ENCODE measurements at regions not wholly inside any gene's neighbourhood (a gene's known extent, or its start where the extent isn't known, plus 50 kb on each side); places are given as distances from the start of the nearest gene placed in this dataset.

DNA sequence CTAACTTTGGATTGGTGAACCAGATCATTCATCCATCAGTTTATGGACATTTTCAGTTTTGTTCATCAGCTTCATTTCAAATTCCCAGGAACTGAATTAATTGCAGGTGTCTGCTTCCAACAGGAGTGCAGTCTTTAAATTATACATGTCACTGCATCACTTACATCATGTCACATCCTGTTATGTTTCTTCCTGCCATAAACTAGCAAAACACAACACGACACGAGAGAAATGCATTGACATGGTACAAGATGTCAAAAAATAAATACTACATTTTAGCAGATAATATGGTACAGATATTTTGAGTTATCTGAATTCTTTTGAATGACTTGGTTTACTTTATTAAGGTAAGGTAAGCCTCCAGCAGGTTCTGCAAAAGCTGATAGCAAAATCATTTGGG is 415.5 kb downstream of the NR2F1-AS1 start:
- no peaks in the 10 kb centered on the region for H3K36me3 ChIP-seq (ENCODE audit: insufficient read depth, low read length)
- H3K9me3 ChIP-seq (ENCODE audit: low read length): no peaks in the 10 kb centered on the region
- H4K20me1 ChIP-seq (ENCODE audit: insufficient read depth, low read length): no peaks in the 10 kb centered on the region
- H3K9me2 ChIP-seq (ENCODE audit: insufficient read depth, low read length): no peaks in the 10 kb centered on the region
- no peak overlapping the region for H3K27ac ChIP-seq (ENCODE audit: low read depth, low read length, poor library complexity, severe bottlenecking)
- no peak for TF ChIP-seq EZH2phosphoT487 (IDR thresholded peaks at IDR 0.05; ENCODE audit: borderline replicate concordance, low read depth, low read length)
- TF ChIP-seq, protein P1, sequence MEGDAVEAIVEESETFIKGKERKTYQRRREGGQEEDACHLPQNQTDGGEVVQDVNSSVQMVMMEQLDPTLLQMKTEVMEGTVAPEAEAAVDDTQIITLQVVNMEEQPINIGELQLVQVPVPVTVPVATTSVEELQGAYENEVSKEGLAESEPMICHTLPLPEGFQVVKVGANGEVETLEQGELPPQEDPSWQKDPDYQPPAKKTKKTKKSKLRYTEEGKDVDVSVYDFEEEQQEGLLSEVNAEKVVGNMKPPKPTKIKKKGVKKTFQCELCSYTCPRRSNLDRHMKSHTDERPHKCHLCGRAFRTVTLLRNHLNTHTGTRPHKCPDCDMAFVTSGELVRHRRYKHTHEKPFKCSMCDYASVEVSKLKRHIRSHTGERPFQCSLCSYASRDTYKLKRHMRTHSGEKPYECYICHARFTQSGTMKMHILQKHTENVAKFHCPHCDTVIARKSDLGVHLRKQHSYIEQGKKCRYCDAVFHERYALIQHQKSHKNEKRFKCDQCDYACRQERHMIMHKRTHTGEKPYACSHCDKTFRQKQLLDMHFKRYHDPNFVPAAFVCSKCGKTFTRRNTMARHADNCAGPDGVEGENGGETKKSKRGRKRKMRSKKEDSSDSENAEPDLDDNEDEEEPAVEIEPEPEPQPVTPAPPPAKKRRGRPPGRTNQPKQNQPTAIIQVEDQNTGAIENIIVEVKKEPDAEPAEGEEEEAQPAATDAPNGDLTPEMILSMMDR (conservative IDR thresholded peaks at IDR 0.05; ENCODE audit: low read length): no peak
- no peak overlapping the region for H3K4me2 ChIP-seq (ENCODE audit: low read length)
- no peak overlapping the region for H3K4me3 ChIP-seq (ENCODE audit: low read depth, low read length, poor library complexity, severe bottlenecking)
- POLR2A ChIA-PET: no interaction called here
- H2AFZ ChIP-seq (ENCODE audit: low read length): no peak overlapping the region
- no peak for DNase-seq (ENCODE audit: low spot score)
- CTCF ChIA-PET (ENCODE audit: unreplicated experiment): no interaction called here
- H3K79me2 ChIP-seq (ENCODE audit: insufficient read depth, low read depth, low read length): no peaks in the 10 kb centered on the region
- no peaks in the 10 kb centered on the region for H3K4me1 ChIP-seq (ENCODE audit: insufficient read depth, low read length, poor library complexity, severe bottlenecking)
- intact Hi-C loops (cut with micrococcal nuclease; ENCODE audit: unreplicated experiment): no loop called here
- no TSS peak for BruUV-seq (replicated peaks)

DNA sequence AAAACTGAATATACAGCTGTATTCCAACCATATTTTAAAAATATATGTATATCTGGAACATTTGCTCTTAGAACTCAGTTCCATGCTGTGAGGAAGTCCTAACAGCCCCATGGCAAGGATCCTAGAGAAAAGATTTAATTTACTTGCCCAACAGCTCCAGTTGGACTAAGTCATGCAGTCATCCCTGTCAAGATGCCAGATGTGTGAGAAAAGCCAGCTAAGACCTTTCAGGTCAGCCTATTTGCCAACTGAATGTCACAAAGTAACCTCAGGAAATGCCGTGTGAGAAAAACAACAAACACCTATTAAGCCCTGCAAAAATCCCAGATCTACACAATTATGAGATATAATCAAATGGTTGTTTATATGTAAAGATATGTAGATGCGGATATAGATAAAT is 416.3 kb downstream of the NR2F1-AS1 start:
- ChIA-PET POLR2A (interaction anchor here (0.6 to 1.4 kb wide), 2 partner anchors 10 to 399 kb away, joined by 3 read pairs; no protein-coding TSS in a partner anchor), CTCF (ENCODE audit: unreplicated experiment) (no interaction called here)
- H4K20me1 ChIP-seq (ENCODE audit: insufficient read depth, low read length): no peaks in the 10 kb centered on the region
- no peaks in the 10 kb centered on the region for H3K9me3 ChIP-seq (ENCODE audit: low read length)
- no peaks in the 10 kb centered on the region for H3K9me2 ChIP-seq (ENCODE audit: insufficient read depth, low read length)
- TF ChIP-seq EZH2phosphoT487 (IDR thresholded peaks at IDR 0.05; ENCODE audit: borderline replicate concordance, low read depth, low read length): no peak
- TF ChIP-seq, protein P1 (conservative IDR thresholded peaks at IDR 0.05; ENCODE audit: low read length): no peak
- H3K4me2 ChIP-seq (ENCODE audit: low read length): no peak overlapping the region
- intact Hi-C loops (cut with micrococcal nuclease; ENCODE audit: unreplicated experiment): no loop called here
- no peak for DNase-seq (ENCODE audit: low spot score)
- no peaks in the 10 kb centered on the region for H3K36me3 ChIP-seq (ENCODE audit: insufficient read depth, low read length)
- BruUV-seq (replicated peaks): no TSS peak
- H3K27ac ChIP-seq (ENCODE audit: low read depth, low read length, poor library complexity, severe bottlenecking): no peak overlapping the region
- H3K79me2 ChIP-seq (ENCODE audit: insufficient read depth, low read depth, low read length): no peaks in the 10 kb centered on the region
- no peak overlapping the region for H2AFZ ChIP-seq (ENCODE audit: low read length)
- no peak overlapping the region for H3K4me3 ChIP-seq (ENCODE audit: low read depth, low read length, poor library complexity, severe bottlenecking)
- H3K4me1 ChIP-seq (ENCODE audit: insufficient read depth, low read length, poor library complexity, severe bottlenecking): no peaks in the 10 kb centered on the region

DNA sequence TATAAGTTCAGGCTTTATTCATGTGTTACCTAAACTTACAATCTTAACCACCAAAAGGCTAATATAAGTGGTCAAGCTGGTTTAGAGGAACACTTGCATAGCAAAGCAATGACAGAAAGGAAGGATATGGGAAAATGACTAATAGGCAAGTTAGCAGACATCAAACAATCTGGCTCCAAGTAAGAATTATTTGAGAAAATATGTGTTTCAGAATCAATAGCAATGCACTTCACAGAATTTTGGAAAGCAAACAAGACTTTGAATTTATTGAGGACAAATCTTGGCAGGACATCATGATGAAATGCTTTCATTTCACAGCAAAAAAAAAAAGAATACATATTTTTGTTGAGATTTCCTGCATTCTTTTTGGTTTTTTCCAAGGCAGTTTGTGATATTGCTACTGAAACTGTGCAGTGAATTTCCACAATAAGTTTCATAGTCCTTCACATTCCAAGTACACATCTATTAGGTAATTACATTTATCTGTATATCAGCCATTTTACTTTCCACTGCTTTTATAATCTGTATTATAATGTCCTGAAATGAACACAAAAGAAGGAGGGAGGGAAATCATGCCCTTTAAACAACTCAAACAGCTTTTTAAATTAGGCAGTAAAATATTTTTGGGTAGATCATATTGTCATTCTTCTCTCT is 417.9 kb downstream of the NR2F1-AS1 start:
- Histone ChIP-seq H4K20me1 (ENCODE audit: insufficient read depth, low read length) (no peaks in the 10 kb centered on the region), H3K79me2 (ENCODE audit: insufficient read depth, low read depth, low read length) (no peaks in the 10 kb centered on the region), H3K27ac (ENCODE audit: low read depth, low read length, poor library complexity, severe bottlenecking) (no peak overlapping the region), H3K9me2 (ENCODE audit: insufficient read depth, low read length) (no peaks in the 10 kb centered on the region), H3K4me3 (ENCODE audit: low read depth, low read length, poor library complexity, severe bottlenecking) (no peak overlapping the region), H2AFZ (ENCODE audit: low read length) (no peak overlapping the region), H3K36me3 (ENCODE audit: insufficient read depth, low read length) (no peaks in the 10 kb centered on the region), H3K4me1 (ENCODE audit: insufficient read depth, low read length, poor library complexity, severe bottlenecking) (no peaks in the 10 kb centered on the region), H3K4me2 (ENCODE audit: low read length) (no peak overlapping the region), H3K9me3 (ENCODE audit: low read length) (no peaks in the 10 kb centered on the region)
- intact Hi-C loops (cut with micrococcal nuclease; ENCODE audit: unreplicated experiment): no loop called here
- POLR2A ChIA-PET: interaction anchor here (0.8 kb wide), 1 partner anchor 11 kb away, joined by 3 read pairs; no protein-coding TSS in a partner anchor
- CTCF ChIA-PET (ENCODE audit: unreplicated experiment): no interaction called here
- DNase-seq (ENCODE audit: low spot score): no peak
- BruUV-seq (replicated peaks): no TSS peak
- TF ChIP-seq, protein P1 (conservative IDR thresholded peaks at IDR 0.05; ENCODE audit: low read length): no peak
- TF ChIP-seq EZH2phosphoT487 (IDR thresholded peaks at IDR 0.05; ENCODE audit: borderline replicate concordance, low read depth, low read length): no peak

Data from OCI-LY7 (cell line).